ENCODE measurements at regions not wholly inside any gene's neighbourhood (a gene's known extent, or its start where the extent isn't known, plus 50 kb on each side); places are given as distances from the start of the nearest gene placed in this dataset.

GRCh38 chr17:53193044-53193443 is 629.7 kb upstream of the KIF2B start:
- DNase-seq (ENCODE audit: low read depth in 1 of 2, low spot score in 1 of 2), result no peak

DNA sequence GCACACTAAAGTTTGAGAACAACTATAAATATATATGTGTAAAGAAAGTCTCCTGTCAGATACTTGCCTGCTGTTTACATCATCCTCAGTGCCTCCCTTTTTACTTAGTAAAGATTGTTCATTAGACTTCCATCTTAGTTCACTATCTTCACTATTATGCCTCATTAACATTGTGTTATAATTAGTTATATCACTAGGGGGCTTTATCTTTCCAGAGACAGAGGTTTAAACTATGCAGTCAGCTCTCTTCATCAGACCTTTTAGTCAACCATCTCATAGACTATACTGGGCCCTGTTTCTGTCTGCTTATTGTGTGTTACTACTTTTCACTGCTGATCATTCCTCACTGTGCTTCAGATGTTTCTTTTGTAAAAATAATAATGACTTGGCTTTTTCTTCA is 630.8 kb upstream of the KIF2B start:
- no peak for DNase-seq (ENCODE audit: low read depth in 1 of 2, low spot score in 1 of 2)

GRCh38 chr17:53186001-53186400 is 636.7 kb upstream of the KIF2B start:
- DNase-seq (ENCODE audit: low read depth in 1 of 2, low spot score in 1 of 2), result no peak

- DNase-seq (ENCODE audit: low read depth in 1 of 2, low spot score in 1 of 2), result no peak
Measured at GRCh38 chr17:53176629-53177028, 646.1 kb upstream of the KIF2B start.

DNA sequence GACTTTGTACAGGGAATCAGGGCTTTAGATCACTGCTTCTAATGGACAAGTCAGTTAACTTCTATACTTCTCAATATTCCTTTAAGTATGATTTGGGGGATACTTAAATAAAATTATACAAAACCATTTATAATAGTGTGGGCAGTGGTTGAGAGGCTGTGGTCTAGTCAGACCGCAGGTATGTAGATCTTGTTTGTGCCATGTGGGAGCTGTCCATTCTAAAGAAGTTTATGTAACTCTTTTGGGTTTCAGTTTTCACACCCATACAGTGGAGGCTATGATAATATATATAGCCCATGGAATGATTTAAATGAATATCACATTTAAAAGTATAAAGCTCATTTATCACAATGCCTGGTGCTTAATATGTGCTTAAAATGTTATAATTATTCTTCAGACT is 654.3 kb upstream of the KIF2B start:
- DNase-seq (ENCODE audit: low read depth in 1 of 2, low spot score in 1 of 2), result no peak

DNA sequence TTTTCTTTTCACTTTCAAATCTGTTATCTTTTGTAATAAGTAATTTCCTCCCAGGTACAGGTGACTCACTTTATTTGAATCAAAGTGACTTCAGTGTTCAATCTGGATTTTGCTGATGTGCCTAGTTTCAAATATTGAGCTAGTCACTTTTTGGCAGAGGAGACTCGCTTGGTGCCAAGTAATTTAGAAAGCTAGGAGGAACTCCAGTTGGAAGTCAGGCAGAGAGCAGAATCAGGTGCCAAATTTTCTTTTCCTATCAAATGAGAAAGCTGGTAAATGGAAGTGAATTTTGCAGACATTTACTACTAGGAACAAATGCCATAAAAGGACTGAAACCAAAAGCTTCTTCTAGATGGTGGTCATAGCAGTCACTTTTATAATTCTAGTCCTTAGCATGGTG is 656.0 kb upstream of the KIF2B start:
- DNase-seq (ENCODE audit: low read depth in 1 of 2, low spot score in 1 of 2), result no peak

DNA sequence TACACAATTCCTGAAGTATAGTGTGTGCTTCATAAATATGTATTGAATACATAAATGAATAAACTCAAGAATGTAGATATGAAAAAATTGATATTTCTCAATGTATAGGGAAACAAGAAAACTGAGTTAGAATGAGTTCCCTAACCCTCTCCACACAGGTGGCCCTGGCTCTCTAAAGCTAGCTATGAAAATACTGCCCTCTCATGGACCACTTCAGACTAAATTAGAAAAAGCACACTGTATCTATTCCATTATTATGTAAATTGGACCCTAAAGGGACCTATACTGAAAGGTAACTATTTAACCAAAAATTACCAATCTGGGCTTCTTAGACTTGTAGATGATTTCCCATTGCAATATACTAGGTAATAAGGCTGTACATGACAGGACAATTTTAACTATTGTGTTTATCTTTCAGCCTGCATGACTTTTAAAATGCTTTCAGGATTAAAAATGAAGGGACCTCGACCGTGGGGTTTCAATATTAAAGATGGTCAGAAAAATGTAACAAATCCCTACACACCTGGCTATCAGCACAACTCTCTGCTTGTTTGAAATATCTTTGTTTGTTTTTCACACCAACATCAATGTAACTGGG is 672.5 kb upstream of the KIF2B start:
- DNase-seq (ENCODE audit: low read depth in 1 of 2, low spot score in 1 of 2), result no peak

DNA sequence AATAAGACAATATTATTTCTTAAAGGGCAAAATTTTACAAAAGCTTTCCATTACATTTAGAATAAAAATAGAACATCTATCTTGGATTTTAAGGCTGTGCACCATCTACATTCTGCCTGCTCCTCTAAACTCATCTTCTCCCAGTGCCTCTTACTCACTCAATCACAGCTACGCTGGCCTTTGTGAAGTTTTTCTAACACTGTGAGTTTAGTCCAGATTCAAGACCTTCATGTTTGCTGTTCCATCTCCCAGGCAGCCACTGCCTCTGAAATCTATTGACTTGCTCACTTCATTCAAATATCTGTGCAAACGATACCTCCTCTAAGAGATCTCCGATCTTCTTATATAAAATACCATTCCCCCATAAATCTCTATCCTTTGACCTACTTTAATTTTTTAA is 673.4 kb upstream of the KIF2B start:
- DNase-seq (ENCODE audit: low read depth in 1 of 2, low spot score in 1 of 2), result no peak

DNA sequence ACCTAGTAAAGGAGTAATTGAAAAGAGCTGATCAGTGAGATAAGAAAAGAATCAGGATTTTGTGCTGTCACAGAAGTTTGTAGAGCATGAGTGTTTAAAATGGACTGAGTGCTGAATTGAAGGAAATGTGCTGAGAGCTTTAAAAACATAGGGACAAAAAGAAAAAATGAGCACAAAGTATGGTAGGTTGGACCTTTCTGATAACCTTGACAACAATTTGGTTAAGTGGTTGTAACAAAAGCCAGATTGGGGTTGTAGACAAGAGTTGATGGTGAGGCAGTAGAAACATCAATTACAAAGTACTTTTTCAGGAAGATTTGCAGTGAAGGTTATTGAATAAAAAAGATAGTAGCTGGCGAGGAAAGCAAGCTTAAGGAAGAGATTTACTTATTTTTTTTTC is 674.7 kb upstream of the KIF2B start:
- no peak for DNase-seq (ENCODE audit: low read depth in 1 of 2, low spot score in 1 of 2)

DNA sequence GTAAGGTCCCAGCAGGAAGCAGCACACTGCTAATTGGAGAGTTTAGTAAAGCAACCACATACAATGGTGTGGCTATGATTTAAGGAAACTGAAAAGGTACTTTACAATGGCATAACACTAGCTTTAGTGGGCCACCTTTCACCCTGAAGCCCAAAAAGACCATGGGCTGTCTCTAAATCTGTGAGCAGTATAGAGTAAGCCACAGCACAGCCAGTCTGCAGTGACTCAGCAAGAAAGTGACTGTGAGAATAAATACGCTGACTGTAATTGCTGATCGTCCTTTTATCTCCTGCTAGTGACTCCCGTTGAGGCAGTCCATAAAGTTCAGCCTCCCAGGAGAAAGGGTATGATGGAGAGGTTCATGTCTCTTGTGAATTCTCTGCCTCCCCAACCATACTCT is 679.8 kb upstream of the KIF2B start:
- DNase-seq (ENCODE audit: low read depth in 1 of 2, low spot score in 1 of 2), result no peak

- no peak for DNase-seq (ENCODE audit: low read depth in 1 of 2, low spot score in 1 of 2)
Measured at GRCh38 chr17:53141731-53142130, 681.0 kb upstream of the KIF2B start.

DNA sequence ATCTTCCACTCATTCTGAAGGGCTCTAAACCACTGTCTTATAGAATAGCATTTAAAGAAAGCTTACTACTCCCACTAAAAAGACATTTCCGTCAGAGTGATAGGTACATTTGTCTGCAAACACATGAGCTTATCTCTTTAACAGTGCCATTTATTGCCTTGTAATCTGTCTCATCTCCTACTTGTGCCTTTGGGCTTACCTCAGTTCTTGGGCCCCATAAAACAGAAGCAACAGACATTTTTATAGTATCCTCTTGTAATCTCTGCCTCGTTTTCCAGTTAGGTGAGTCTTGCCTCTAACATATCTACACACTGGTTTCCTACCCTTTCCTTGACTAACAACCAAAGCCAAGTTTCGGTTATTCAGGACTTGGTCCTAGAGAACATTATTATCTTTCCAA is 681.4 kb upstream of the KIF2B start:
- DNase-seq (ENCODE audit: low read depth in 1 of 2, low spot score in 1 of 2), result no peak

DNA sequence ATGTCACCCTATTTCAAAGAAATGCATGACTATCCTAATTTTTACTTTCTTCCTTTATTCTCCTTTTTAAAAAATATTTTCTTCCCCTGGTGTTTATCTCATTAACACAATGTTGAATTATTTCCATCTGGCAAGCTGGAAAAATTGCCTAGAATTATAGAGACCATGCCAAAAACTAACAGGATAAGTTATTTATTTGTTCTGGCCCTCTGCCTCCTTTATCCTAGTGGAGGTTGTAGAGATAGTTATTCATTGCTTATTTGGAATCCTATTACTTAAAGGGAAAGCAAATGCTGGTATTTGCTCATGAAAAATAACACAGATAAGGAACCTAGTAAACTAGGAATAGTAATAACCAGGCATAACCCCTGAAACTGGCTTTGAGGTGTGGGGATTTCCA is 684.9 kb upstream of the KIF2B start:
- no peak for DNase-seq (ENCODE audit: low read depth in 1 of 2, low spot score in 1 of 2)

DNA sequence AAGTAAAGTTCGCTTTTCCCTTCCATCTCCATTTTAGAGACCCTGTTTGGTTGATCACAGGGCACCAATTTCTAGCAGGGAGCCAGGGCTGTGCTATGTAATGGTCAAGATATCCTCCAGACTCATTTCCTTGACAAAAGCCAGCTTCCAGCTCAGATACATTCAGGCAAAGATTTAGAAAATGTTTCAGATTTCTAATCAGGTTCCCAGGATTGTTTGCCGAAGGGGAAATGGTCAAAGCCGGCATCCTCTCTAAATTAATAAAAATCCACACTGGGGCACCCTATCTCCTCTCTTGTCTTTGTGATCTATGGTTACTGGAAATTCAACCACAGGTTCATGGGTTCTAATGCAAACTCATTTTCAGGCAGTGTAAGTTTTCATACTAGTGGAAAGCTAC is 686.8 kb upstream of the KIF2B start:
- no peak for DNase-seq (ENCODE audit: low read depth in 1 of 2, low spot score in 1 of 2)

DNA sequence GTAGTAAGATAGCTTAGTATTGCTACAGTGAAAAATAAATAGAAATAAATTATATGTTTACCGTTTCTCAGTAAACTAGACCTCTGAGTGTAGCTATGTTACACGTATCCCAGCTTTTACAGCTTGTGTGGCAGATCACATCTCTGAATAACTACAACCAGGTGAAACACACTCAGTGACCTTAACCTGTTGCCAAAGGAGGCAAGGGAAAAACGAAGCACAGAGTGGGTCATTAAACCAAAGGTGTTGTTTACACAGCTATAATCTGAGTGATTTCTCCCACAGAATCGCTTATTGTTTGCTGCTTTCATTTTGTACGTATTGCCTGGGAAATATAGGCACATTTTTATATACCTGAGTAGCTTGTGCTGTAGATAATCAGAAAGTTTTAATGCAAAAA is 688.2 kb upstream of the KIF2B start:
- DNase-seq (ENCODE audit: low read depth in 1 of 2, low spot score in 1 of 2), result no peak

DNA sequence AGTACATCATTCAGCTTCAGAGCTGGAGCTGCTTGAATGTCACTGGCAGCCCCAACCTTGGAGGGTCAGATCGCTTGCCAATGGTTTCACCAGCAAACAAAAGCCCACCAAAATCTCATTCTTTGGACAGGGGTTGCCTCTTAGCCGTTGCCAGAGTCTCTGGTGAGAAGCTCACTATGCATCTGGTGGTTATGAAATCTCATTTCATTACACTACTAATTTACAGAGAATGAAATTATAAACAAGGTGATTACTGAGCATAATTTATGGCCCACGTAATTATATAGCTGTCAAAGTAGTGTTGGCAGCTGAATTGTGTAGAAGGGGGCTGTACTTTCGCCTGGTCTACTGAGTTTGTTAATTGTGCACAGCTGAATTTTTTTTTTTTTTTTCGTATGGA is 688.9 kb upstream of the KIF2B start:
- no peak for DNase-seq (ENCODE audit: low read depth in 1 of 2, low spot score in 1 of 2)

DNA sequence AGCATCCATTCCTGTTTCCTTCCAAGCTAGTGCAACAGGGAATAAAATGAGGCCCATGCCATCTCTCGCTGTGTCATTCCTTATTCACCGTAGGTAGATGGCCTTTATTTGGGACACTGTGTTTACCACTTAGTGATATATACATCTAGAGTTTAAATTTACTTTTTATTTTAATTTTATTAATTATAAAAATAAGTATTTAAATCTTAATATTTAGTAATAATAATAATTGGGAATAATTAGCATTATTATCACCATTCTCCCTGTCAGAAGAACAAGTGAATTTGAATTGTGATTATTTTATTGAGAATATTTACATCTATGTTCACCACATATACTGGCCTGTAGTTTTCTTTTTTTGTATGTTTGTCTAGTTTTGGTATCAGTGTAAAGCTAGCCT is 692.9 kb upstream of the KIF2B start:
- DNase-seq (ENCODE audit: low read depth in 1 of 2, low spot score in 1 of 2), result no peak

- no peak for DNase-seq (ENCODE audit: low read depth in 1 of 2, low spot score in 1 of 2)
Measured at GRCh38 chr17:53127331-53127730, 695.4 kb upstream of the KIF2B start.

GRCh38 chr17:53122966-53123365 is 699.8 kb upstream of the KIF2B start:
- no peak for DNase-seq (ENCODE audit: low read depth in 1 of 2, low spot score in 1 of 2)

GRCh38 chr17:53119773-53120172 is 703.0 kb upstream of the KIF2B start:
- DNase-seq (ENCODE audit: low read depth in 1 of 2, low spot score in 1 of 2), result no peak

- DNase-seq (ENCODE audit: low read depth in 1 of 2, low spot score in 1 of 2), result no peak
Measured at GRCh38 chr17:53118948-53119347, 703.8 kb upstream of the KIF2B start.

GRCh38 chr17:53106886-53107285 is 715.8 kb upstream of the KIF2B start:
- DNase-seq (ENCODE audit: low read depth in 1 of 2, low spot score in 1 of 2), result no peak

GRCh38 chr17:53101706-53102105 is 721.0 kb upstream of the KIF2B start:
- no peak for DNase-seq (ENCODE audit: low read depth in 1 of 2, low spot score in 1 of 2)

- DNase-seq (ENCODE audit: low read depth in 1 of 2, low spot score in 1 of 2), result no peak
Measured at GRCh38 chr17:53100126-53100525, 722.6 kb upstream of the KIF2B start.
